HG02884 (cell line): ENCODE measurements at regions not wholly inside any gene's neighbourhood (a gene's known extent, or its start where the extent isn't known, plus 50 kb on each side); places are given as distances from the start of the nearest gene placed in this dataset.

ENCODE experiments used
- ATAC-seq: cut with Tn5 transposase; IDR thresholded peaks from one replicate; pipeline ENCODE4 v1.9.1; 2021; ENCODE audit warnings: mild to moderate bottlenecking, moderate library complexity; ENCODE audit not compliant: unreplicated experiment

GRCh38 chr18:40524881-40525280 lies 1430.2 kb upstream of the PIK3C3 start:
- no peak for ATAC-seq

DNA sequence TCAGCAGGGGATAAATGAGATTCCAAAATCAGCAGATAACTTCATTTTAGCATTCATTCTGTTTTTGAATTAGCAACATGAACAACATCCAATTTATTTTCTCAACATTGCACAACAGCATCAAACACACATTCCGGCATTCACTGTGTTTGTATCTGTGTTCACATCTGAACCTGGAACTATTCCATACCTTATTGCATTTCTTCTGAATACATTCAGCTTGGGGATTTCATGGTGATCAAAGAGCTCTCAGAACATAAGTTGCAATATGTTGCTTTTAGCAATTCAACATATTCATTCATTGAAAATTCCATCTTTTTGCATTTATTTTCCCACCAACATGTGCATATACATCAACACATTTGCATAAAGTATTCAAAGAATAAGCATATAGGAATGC lies 1431.7 kb upstream of the PIK3C3 start:
- ATAC-seq = no peak

DNA sequence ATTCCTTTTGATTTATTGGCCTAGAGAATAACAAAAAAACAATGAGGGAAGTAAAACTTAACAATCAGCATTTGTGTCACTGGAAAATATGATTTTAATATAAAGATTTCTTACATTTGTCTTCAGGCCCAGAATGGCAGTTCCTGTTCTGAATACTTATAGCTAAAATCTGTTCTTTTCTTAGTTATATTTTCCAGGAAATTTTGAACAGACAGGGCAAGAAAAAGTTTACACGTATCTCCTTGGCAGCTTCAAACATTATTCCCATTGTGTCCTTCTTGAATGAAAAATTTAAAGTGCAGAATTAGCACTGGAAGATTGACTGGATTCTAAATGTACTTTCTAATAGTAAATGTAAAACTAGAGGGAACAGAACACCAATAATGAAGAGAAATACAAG lies 1454.0 kb upstream of the PIK3C3 start:
- ATAC-seq = no peak

DNA sequence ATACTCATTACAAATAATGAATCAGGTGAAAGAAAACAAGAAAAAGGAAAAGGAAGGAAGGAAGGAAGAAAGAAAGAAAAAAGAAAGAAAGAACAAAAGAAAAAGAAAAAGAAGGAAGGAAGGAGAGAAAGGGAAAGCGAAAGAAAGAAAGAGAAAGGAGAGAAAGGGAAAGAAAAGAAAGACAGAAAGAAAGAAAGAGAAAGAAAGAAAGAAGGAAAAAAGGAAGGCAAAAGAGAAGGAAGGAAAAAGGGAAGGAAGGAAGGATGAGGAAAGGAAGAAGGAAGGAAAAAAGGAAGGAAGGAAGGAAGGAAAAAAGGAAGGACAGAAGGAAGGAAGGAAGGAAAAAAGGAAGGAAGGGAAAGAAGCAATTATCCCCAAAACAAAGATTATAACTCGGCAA lies 1460.4 kb upstream of the PIK3C3 start:
- no peak for ATAC-seq

- ATAC-seq = no peak
Observed at GRCh38 chr18:40493316-40493715, 1461.7 kb upstream of the PIK3C3 start.

DNA sequence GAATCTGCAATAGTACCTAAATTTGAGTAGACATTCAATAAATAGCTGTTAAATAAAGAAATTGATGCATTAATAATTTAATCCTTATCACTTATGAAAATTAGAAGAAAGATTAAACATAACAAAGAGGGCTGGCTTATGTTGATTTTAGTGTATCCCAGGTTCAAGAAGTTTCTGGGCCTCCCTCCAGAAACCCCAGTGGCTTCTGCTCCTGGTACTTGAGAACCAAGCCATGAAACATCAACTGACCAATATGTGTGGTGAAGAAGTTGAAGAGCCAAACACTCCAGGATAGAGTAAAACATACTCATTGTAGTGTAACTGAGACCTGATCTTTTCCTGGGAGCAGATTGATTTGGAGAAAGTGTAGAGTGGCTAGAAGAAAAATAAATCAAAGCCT lies 1465.7 kb upstream of the PIK3C3 start:
- no peak for ATAC-seq

DNA sequence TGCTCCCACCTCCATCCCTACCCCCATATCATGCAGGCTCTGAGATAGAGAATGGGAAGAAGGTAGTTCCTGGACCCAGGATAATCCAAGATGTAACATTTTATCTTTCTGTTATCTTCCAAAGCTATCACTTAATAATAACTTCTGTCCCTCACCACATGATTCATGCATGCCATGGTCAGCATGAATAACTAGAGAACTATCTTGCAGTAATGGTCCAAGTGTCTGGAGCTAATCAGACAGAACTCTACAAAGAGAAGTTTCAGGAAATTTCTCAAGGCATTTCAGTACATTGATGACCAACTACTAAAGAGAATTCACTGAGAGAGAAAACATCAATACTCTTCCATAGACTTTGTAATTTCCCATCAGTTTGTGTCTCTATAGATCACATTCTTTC lies 1469.7 kb upstream of the PIK3C3 start:
- no peak for ATAC-seq

DNA sequence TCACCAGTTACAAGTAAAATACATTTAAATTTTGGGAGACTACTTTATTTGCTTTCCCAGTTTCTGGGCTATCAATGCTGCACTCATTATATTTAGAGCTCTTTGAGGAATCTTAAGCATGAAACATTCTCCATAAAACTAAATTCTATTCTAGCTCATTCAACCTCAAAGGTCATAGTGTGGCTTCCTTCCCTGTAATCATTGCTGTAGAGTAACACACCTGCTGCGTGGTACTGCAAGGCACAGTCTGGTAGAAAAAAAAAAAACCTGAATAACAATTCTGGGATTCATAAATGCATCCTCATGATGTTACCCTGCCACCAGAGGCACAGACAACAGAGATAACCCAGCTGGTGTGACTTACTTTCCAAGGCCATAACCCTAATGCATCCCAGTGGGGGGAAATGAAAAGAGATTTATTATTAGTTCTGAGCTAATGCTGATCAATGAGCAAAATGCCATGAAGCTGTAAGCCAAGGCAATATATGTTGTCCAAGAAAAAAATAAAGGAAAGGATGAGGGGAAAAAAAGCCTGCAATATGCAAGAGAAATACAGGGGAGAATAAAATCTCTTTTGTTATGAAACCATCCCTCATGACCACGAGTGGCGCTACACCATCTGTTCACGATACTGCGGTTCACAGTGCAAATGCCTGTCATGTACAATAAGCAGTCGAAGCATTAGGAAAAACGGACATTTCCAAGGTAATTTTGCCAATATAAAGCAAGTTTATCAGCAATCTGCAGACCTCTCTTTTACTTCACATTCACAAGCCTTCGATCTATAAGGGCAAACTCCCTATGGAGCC lies 1481.6 kb upstream of the PIK3C3 start:
- ATAC-seq = no peak

DNA sequence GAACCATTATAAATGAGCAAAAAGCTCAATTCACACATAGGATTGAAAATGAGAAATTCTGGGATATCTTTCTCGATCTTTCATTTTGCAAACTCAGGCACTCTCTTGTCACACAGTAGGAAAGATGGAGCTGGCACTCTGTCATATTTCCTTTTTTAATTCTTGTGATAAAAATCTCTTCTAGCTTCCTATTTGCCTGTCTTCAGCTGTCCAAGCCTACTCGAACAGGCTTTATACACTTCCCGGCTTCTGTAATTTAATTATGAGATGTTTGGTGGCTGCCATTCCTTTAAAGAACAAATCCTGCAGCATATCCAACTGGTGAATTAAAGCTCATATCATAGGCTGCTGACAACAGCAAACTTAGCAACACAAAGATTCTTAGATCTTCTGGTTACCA lies 1484.3 kb upstream of the PIK3C3 start:
- no peak for ATAC-seq

DNA sequence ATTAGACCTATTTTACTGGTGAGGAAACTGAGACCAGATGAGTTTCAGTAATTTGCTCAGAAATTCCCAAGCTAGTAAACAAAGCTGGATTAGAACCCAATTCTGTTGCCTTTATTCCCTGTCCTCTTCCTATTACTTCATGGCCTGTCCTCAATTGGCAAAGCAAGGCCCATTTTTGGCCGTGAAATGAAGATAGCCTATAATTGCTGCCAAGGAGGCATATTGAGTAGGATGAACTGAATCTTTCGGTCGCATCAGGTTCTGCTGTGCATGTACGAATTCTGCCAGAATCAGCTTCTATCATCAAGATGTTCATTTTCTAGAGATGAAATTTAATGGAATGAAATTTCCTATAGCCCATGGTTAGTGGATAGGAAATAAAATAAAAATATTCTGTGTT lies 1485.2 kb upstream of the PIK3C3 start:
- ATAC-seq = no peak

- no peak for ATAC-seq
Observed at GRCh38 chr18:40469316-40469715, 1485.7 kb upstream of the PIK3C3 start.

- ATAC-seq = no peak
Observed at GRCh38 chr18:40464032-40464431, 1491.0 kb upstream of the PIK3C3 start.

DNA sequence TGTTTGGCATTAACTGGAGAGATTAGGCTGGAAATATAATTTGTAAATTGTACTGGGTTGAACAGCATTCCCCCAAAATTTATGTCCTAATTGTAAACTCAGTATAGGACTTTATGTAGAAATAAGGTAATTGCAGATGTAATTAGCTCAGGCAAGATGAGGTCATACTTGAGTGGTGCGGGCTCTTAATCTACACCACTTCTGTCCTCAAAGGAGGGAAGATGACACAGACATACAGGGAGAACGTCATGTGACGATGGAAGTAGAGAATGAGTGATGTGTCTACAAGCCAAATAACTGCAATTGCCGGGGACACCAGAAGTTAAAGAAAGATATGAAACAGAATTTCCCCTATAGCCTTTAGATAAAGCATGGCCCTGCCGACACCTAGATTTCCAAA lies 1501.1 kb upstream of the PIK3C3 start:
- no peak for ATAC-seq

GRCh38 chr18:40452599-40452998 lies 1502.4 kb upstream of the PIK3C3 start:
- ATAC-seq = no peak

- no peak for ATAC-seq
Observed at GRCh38 chr18:40450751-40451150, 1504.3 kb upstream of the PIK3C3 start.

GRCh38 chr18:40447820-40448219 lies 1507.2 kb upstream of the PIK3C3 start:
- no peak for ATAC-seq

GRCh38 chr18:40440088-40440487 lies 1514.9 kb upstream of the PIK3C3 start:
- no peak for ATAC-seq

DNA sequence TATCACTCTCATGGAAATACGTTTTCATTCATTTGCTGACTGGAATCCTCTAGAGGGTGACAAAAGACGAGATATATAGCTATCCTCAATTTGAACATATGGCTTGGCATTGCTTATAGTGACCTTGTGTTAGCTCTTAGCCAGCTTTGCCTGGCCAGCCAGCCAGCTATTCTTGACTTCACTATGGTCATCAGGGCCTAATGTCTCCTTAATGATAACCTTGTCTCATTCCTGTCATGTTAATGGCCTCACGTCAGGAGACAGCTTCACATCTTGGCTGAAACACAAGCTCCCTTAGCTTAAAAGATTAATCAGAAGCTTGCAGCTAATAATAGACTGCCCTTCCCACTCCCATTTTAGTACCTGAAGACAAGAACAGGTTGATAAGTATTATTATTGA lies 1517.5 kb upstream of the PIK3C3 start:
- no peak for ATAC-seq

DNA sequence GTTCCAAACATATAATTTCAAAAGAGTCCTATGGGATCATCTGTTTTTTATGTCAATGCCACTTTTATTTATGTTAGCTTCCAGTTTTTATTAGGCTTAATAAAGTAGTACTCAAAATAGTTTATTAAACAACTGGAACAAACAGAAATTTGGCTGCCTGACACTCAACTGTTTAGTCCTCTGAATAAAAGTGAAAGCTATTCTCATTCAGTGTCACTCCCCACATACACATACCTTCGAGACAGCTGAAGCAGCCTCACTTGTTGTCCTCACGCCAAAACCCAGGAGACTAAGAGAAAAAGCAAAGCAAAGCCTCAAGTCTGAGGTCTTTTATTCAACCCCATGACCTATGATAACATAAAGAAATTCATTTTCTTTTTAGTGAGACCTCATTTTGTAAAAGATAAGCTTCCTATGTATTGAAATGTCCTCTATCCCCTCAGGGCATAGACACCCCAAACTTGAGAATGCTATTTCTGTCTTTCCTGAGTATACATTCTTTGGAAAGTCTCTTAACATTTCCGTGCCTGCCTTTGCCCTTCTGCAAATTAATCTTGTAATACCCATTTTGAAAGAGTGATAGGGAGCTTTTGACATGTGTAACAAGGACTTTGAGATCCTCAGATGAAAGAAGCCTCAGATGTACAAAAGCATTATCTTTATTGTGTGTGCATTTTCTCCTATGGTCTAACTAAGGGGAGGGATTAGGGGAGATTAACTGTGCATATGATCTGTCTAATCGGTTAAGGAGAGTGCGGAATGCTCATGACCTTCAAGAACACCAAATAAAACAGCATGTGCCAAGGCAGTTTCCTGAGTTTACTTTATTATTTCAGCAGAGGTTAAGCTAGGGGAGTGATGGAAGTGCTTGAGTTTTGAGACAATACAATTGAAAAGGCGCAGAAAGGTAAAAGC lies 1523.7 kb upstream of the PIK3C3 start:
- no peak for ATAC-seq

DNA sequence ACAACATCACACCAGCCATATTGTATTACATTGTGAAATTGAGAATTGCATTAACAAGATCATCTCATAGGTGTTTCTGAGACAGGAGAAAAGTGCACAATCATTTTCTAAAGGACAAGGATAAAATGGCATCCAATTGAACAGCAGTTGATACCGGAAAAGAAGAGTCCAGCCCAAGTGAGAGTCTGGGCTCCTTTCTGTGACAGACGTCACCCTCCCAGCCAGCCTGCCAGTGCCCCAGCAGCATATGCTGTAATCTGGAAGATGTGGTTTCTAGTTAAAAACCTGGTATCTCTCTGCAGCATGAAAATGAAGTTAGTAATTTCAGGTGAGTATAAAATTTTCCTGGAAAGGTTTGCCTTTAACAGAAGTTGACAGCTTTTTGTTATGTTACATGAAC lies 1531.7 kb upstream of the PIK3C3 start:
- no peak for ATAC-seq

DNA sequence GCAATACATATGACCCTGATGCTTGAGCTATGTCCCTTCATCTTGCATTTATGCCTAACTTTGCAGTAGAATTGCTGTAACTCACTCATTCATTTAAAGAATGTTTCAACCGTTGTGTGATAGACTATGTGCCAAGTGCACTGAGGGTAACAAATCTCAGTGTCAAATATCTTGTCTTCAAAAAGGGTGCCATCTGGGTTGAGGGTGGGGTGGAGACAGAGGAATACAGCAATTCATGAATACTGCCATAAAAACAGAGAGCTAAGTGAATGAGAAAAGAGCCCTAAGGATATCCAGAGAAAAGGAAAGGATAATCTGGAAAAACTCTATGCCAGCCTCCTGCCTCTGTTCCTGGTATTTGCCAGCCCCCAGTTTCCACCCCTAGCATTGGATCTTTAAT lies 1534.4 kb upstream of the PIK3C3 start:
- no peak for ATAC-seq

GRCh38 chr18:40417501-40417900 lies 1537.5 kb upstream of the PIK3C3 start:
- no peak for ATAC-seq
